WTC11 (cell line): ENCODE measurements at regions not wholly inside any gene's neighbourhood (a gene's known extent, or its start where the extent isn't known, plus 50 kb on each side); places are given as distances from the start of the nearest gene placed in this dataset.

ENCODE experiments used
- ATF3 ChIP-seq: sonication (generic); formaldehyde crosslinking; conservative IDR thresholded peaks from 2 replicates; pipeline ENCODE4 v1.8.1; 2022; ENCODE audit warnings: mild to moderate bottlenecking, missing genetic modification reagents
- CTCF ChIP-seq: fragments of 200-600 bp; IDR thresholded peaks from 2 replicates; pipeline ENCODE4 v1.8.0; 2022; ENCODE audit warnings: antibody characterized with exemption
- IRF2 ChIP-seq: sonication (generic); formaldehyde crosslinking; IDR thresholded peaks from 2 replicates; pipeline ENCODE4 v1.8.0; 2022; ENCODE audit warnings: low read depth, missing genetic modification reagents, borderline replicate concordance
- TEAD4 ChIP-seq: sonication (generic); formaldehyde crosslinking; IDR thresholded peaks from 2 replicates; pipeline ENCODE4 v1.8.0; 2022; ENCODE audit warnings: mild to moderate bottlenecking, missing genetic modification reagents
- ZBTB21 ChIP-seq: sonication (generic); formaldehyde crosslinking; IDR thresholded peaks from 2 replicates; pipeline ENCODE4 v1.8.1; 2023; ENCODE audit warnings: mild to moderate bottlenecking, missing genetic modification reagents, borderline replicate concordance
- ZNF512 ChIP-seq: sonication (generic); formaldehyde crosslinking; IDR thresholded peaks from 2 replicates; pipeline ENCODE4 v1.8.1; 2022; ENCODE audit warnings: missing genetic modification reagents, borderline replicate concordance

GRCh38 chr11:81942646-81943045 is 791.0 kb downstream of the FAM181B start:
- TF ChIP-seq IRF2 (CRISPR knock-in tag) (no peak), ZNF512 (CRISPR knock-in tag) (no peak), ATF3 (CRISPR knock-in tag) (no peak), CTCF (no peak), ZBTB21 (no peak), TEAD4 (CRISPR knock-in tag) (no peak)
